Mesenchymal stem cell (in vitro differentiated cells and primary cell): ENCODE measurements at regions not wholly inside any gene's neighbourhood (a gene's known extent, or its start where the extent isn't known, plus 50 kb on each side); places are given as distances from the start of the nearest gene placed in this dataset.

Source experiments
- DNase-seq: peaks from one replicate; pipeline ENCODE4 v3.0.0-alpha.2; 2013
- H2AFZ ChIP-seq: one replicate; pipeline ENCODE4 v1.6.1; 2013; ENCODE audit warnings: low read depth, mild to moderate bottlenecking, control low read depth, inconsistent platforms, low read length, moderate library complexity
- H2AK5ac ChIP-seq: 2 replicates; pipeline ENCODE4 v1.6.1; 2013; ENCODE audit warnings: low read length, moderate library complexity, mild to moderate bottlenecking, inconsistent platforms; ENCODE audit not compliant: severe bottlenecking
- H2BK120ac ChIP-seq: one replicate; pipeline ENCODE4 v1.6.1; 2013; ENCODE audit warnings: low read depth, mild to moderate bottlenecking, inconsistent platforms, low read length, moderate library complexity
- H2BK12ac ChIP-seq, 2 experiments: one replicate each; pipeline ENCODE4 v1.6.1; 2013; ENCODE audit warnings: inconsistent platforms in 2 of 2, low read length in 2 of 2, mild to moderate bottlenecking in 2 of 2, moderate library complexity in 2 of 2, control low read depth in 1 of 2
- H2BK15ac ChIP-seq: one replicate; pipeline ENCODE4 v1.6.1; 2013; ENCODE audit warnings: mild to moderate bottlenecking, low read depth, inconsistent platforms; ENCODE audit not compliant: poor library complexity, severe bottlenecking
- H2BK5ac ChIP-seq: 2 replicates; pipeline ENCODE4 v1.6.1; 2013; ENCODE audit warnings: low read depth, mild to moderate bottlenecking, low read length, control low read depth, inconsistent platforms; ENCODE audit not compliant: poor library complexity, severe bottlenecking
- H3K14ac ChIP-seq, 2 experiments: one replicate each; pipeline ENCODE4 v1.6.1; 2013; ENCODE audit warnings: inconsistent platforms in 2 of 2, low read length in 2 of 2, control low read depth in 1 of 2, mild to moderate bottlenecking in 1 of 2, moderate library complexity in 1 of 2
- H3K18ac ChIP-seq, 2 experiments: one replicate each; pipeline ENCODE4 v1.6.1; 2013; ENCODE audit warnings: inconsistent platforms in 2 of 2, low read length in 2 of 2, control low read depth in 1 of 2, low read depth in 1 of 2, mild to moderate bottlenecking in 1 of 2
- H3K23ac ChIP-seq, 2 experiments: one replicate each; pipeline ENCODE4 v1.6.1; 2013; ENCODE audit warnings: inconsistent platforms in 2 of 2, low read length in 2 of 2, mild to moderate bottlenecking in 2 of 2, moderate library complexity in 2 of 2, control low read depth in 1 of 2
- H3K27ac ChIP-seq: 2 replicates; pipeline ENCODE4 v1.5.1; 2013; ENCODE audit warnings: mild to moderate bottlenecking, moderate library complexity, low read length, control low read depth, inconsistent platforms; ENCODE audit not compliant: poor library complexity, severe bottlenecking
- H3K27me3 ChIP-seq, 2 experiments: 2 replicates each; pipeline versions ENCODE4 v1.6.1 to v1.7.0; 2013; ENCODE audit warnings: low read length in 2 of 2, mild to moderate bottlenecking in 2 of 2, moderate library complexity in 2 of 2, control low read depth in 1 of 2, inconsistent platforms in 1 of 2; ENCODE audit not compliant: control insufficient read depth in 1 of 2, insufficient read depth in 1 of 2
- H3K36me3 ChIP-seq, 2 experiments: 2 replicates each; pipeline versions ENCODE4 v1.6.1 to v1.7.0; 2013; ENCODE audit warnings: low read length in 2 of 2, control low read depth in 1 of 2, inconsistent platforms in 1 of 2, low read depth in 1 of 2, mild to moderate bottlenecking in 1 of 2; ENCODE audit not compliant: insufficient read depth in 2 of 2, control insufficient read depth in 1 of 2
- H3K4ac ChIP-seq, 2 experiments: one replicate each; pipeline ENCODE4 v1.6.1; 2013; ENCODE audit warnings: inconsistent platforms in 2 of 2, low read length in 2 of 2, mild to moderate bottlenecking in 2 of 2, moderate library complexity in 2 of 2, control low read depth in 1 of 2, low read depth in 1 of 2
- H3K4me1 ChIP-seq: 2 replicates; pipeline ENCODE4 v1.6.1; 2013; ENCODE audit warnings: low read depth, low read length, control low read depth; ENCODE audit not compliant: control insufficient read depth, insufficient read depth
- H3K4me2 ChIP-seq: 2 replicates; pipeline ENCODE4 v1.6.1; 2013; ENCODE audit warnings: low read length, mild to moderate bottlenecking, inconsistent platforms; ENCODE audit not compliant: poor library complexity, severe bottlenecking
- H3K4me3 ChIP-seq, 2 experiments: 2 replicates each; pipeline versions ENCODE4 v1.5.1 to v1.7.0; 2013; ENCODE audit warnings: low read length in 2 of 2, mild to moderate bottlenecking in 2 of 2, control low read depth in 1 of 2, low read depth in 1 of 2; ENCODE audit not compliant: insufficient read depth in 1 of 2
- H3K79me1 ChIP-seq: replicated peaks from 2 replicates; pipeline ENCODE4 v1.6.1; 2013; ENCODE audit warnings: mild to moderate bottlenecking, control low read depth, low read length, inconsistent platforms; ENCODE audit not compliant: poor library complexity, severe bottlenecking
- H3K9ac ChIP-seq: 2 replicates; pipeline ENCODE4 v1.7.0; 2013; ENCODE audit warnings: mild to moderate bottlenecking, low read length, moderate library complexity
- H3K9me3 ChIP-seq: 2 replicates; pipeline ENCODE4 v1.7.0; 2013; ENCODE audit warnings: mild to moderate bottlenecking, low read length; ENCODE audit not compliant: control insufficient read depth
- H4K8ac ChIP-seq: one replicate; pipeline ENCODE4 v1.6.1; 2013; ENCODE audit warnings: inconsistent platforms, mild to moderate bottlenecking, low read length, moderate library complexity
- H4K91ac ChIP-seq: one replicate; pipeline ENCODE4 v1.6.1; 2013; ENCODE audit warnings: mild to moderate bottlenecking, low read length, inconsistent platforms
- WGBS: methylation state at CpG from one replicate; pipeline ENCODE4 v1.1.7; 2013; ENCODE audit warnings: mixed read lengths; 5-methylcytosine and 5-hydroxymethylcytosine counted together

DNA sequence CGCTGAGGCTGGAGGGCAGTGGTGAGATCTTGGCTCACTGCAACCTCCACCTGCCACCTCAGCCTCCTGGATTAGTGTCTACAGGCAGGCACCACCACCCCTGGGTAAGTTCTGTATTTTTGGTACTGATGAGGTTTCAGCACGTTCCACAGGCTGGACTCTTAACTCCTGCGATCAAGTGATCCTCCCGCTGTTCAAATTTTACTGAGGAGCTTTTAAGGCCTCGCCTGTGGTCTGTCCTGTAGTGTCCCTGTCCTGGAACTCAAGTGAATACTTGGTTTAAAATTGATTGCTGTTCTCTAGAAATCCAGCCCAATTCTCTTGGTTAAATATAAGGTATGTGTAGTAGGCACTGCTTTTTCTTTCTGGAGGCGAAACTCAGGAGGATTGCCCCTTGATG, 65.2 kb downstream of the DPRX start:
- Histone ChIP-seq H3K4me2 (no peak overlapping the region), H3K9ac (no peak overlapping the region), H2BK15ac (no peak overlapping the region), H3K18ac (no peak overlapping the region), H2BK12ac (no peak overlapping the region), H4K91ac (no peak overlapping the region), H2BK5ac (no peak overlapping the region), H3K79me1 (no peaks in the 10 kb centered on the region), H3K23ac (no peak overlapping the region), H3K36me3 (no peaks in the 10 kb centered on the region), H3K9me3 (peaks cover 38% of the 10 kb centered on the region), H4K8ac (no peak overlapping the region), H2AK5ac (no peak overlapping the region), H3K4me1 (no peaks in the 10 kb centered on the region), H2AFZ (no peak overlapping the region), H2BK120ac (no peak overlapping the region), H3K27ac (no peak overlapping the region), H3K4me3 (no peak overlapping the region), H3K14ac (no peak overlapping the region), H3K4ac (no peak overlapping the region), H3K27me3 (no peaks in the 10 kb centered on the region)
- peak; percentile 1 for DNase-seq
- 70% methylated on average over 6 of the region's 6 CpGs for WGBS

DNA sequence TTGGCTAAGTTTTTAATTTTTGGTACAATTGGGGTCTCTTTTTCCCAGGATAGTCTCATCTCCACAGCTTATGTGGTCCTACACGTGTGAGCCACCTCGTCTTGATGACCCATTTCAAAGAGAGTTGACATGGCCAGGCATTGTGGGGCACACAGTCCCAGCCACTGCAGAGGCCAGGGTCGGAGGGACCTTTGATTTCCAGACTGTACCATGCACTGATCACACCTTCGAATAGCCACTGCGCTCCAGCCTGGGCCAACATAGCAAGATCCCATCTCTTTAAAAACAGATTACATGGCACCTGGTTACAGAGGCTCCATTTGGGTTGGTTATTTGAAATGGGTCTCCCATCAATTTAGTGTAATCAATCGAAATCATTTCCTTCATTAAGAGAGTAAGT, 71.6 kb downstream of the DPRX start:
- no peak overlapping the region for H4K8ac ChIP-seq

DNA sequence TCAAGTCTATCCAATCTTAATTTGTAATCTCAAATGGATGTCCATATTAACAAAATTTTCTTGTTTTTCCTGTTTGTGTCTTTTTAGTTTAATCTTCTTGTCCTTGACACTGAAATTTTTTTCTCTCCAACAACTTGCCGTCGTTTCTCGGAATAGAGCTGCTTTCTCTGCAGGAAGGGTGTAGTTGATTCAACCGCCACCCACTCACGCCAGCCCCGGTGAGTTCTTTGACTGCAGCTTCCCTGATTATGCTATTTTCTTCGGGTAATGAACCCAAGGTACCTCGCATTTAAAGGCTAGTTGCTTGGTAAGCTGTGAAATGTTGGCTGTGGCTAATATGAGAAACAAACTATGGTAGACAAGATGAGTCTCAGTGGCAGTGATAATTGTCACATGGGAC, 72.2 kb downstream of the DPRX start:
- Histone ChIP-seq H2BK5ac (no peak overlapping the region), H3K9ac (no peak overlapping the region), H3K4ac (no peak overlapping the region), H3K9me3 (peaks cover 15% of the 10 kb centered on the region), H4K8ac (no peak overlapping the region), H3K27me3 (no peaks in the 10 kb centered on the region), H3K23ac (no peak overlapping the region), H3K14ac (no peak overlapping the region), H3K4me2 (no peak overlapping the region), H3K4me1 (no peaks in the 10 kb centered on the region), H3K18ac (no peak overlapping the region), H2BK15ac (no peak overlapping the region), H2AK5ac (no peak overlapping the region), H3K79me1 (no peaks in the 10 kb centered on the region), H3K27ac (no peak overlapping the region), H3K4me3 (no peak overlapping the region), H2BK120ac (no peak overlapping the region), H4K91ac (no peak overlapping the region), H3K36me3 (no peaks in the 10 kb centered on the region), H2AFZ (no peak overlapping the region), H2BK12ac (no peak overlapping the region)
- DNase-seq: no peak
- WGBS: 87% methylated on average over 8 of the region's 8 CpGs

More for the DNA sequence above, 71.6 kb downstream of the DPRX start:
- Histone ChIP-seq H3K4me2 (no peak overlapping the region), H3K4me3 (no peak overlapping the region), H3K9me3 (peaks cover 12% of the 10 kb centered on the region), H2BK12ac (no peak overlapping the region), H3K27ac (no peak overlapping the region), H3K14ac (no peak overlapping the region), H3K79me1 (no peaks in the 10 kb centered on the region), H3K4me1 (no peaks in the 10 kb centered on the region), H3K36me3 (no peaks in the 10 kb centered on the region), H4K91ac (no peak overlapping the region), H3K18ac (no peak overlapping the region), H3K27me3 (no peaks in the 10 kb centered on the region), H2BK15ac (no peak overlapping the region), H2BK5ac (no peak overlapping the region), H2AK5ac (no peak overlapping the region), H3K9ac (no peak overlapping the region), H2BK120ac (no peak overlapping the region), H3K4ac (no peak overlapping the region), H3K23ac (no peak overlapping the region), H2AFZ (no peak overlapping the region)
- WGBS: 74% methylated on average over 6 of the region's 6 CpGs
- DNase-seq: no peak

DNA sequence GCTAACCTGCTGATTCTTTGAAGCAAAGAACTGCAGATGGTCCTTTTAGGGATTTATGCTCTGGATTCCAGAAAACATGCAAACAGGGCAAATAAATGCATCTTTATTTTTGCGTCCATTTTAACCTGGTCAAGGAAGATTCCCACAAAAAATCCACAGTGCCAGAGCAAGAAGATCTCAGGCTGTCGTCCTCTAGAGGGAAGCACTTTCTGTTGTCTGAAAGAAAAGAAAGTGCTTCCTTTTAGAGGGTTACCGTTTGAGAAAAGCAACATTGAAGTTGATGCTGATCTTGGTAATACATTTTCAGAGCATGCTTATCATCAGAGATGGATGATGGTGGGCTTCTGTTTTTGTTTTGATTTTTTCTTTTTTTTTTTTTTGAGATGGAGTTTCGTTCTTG, 75.5 kb downstream of the DPRX start:
- no peak overlapping the region for H3K4ac ChIP-seq
- WGBS: 67% methylated on average over 3 of the region's 4 CpGs
- no peak overlapping the region for H2BK12ac ChIP-seq
- no peak overlapping the region for H4K91ac ChIP-seq
- no peak overlapping the region for H3K23ac ChIP-seq
- H4K8ac ChIP-seq: no peak overlapping the region
- no peaks in the 10 kb centered on the region for H3K27me3 ChIP-seq
- peaks cover 5% of the 10 kb centered on the region for H3K9me3 ChIP-seq
- no peak overlapping the region for H3K4me3 ChIP-seq
- H2BK120ac ChIP-seq: no peak overlapping the region
- H3K18ac ChIP-seq: no peak overlapping the region
- no peak overlapping the region for H3K14ac ChIP-seq
- H2BK15ac ChIP-seq: no peak overlapping the region
- no peak for DNase-seq
- H2AK5ac ChIP-seq: no peak overlapping the region
- H3K79me1 ChIP-seq: no peaks in the 10 kb centered on the region
- H3K4me2 ChIP-seq: no peak overlapping the region
- no peak overlapping the region for H2BK5ac ChIP-seq
- H3K27ac ChIP-seq: no peak overlapping the region
- H3K4me1 ChIP-seq: no peaks in the 10 kb centered on the region
- no peaks in the 10 kb centered on the region for H3K36me3 ChIP-seq
- no peak overlapping the region for H3K9ac ChIP-seq
- H2AFZ ChIP-seq: no peak overlapping the region
